ENCODE measurements at regions not wholly inside any gene's neighbourhood (a gene's known extent, or its start where the extent isn't known, plus 50 kb on each side); places are given as distances from the start of the nearest gene placed in this dataset.

GRCh38 chr13:54029226-54029625, 1000.6 kb downstream of the OLFM4 start:
- no peak overlapping the region for H3K14ac ChIP-seq (ENCODE audit: insufficient read length)
- ChIA-PET POLR2A (ENCODE audit: partially characterized antibody) (no interaction called here), CTCF (ENCODE audit: partially characterized antibody) (no interaction called here)
- 87% methylated on average over 1 of the region's 1 CpG; no CpG with 5 or more reads in 1 of the 2 experiments for WGBS, 2 experiments (ENCODE audit: extremely low coverage in 1 of 2, insufficient coverage in 1 of 2, insufficient read length in 1 of 2, insufficient replicate concordance in 2 of 2, low coverage in 1 of 2, low lambda C conversion rate in 2 of 2, missing lambda C conversion rate in 1 of 2)
- no peak for TF ChIP-seq HDAC6 (IDR thresholded peaks at IDR 0.05; ENCODE audit: low read depth, low read length)
- no peak for TF ChIP-seq POU5F1 (IDR thresholded peaks at IDR 0.05; ENCODE audit: low read depth, low read length)
- no peak for TF ChIP-seq EGR1 (IDR thresholded peaks at IDR 0.05; ENCODE audit: borderline replicate concordance, low read depth, low read length)
- no peak for TF ChIP-seq SP2 (IDR thresholded peaks at IDR 0.05; ENCODE audit: low read length)
- no peak for TF ChIP-seq TAF7 (optimal IDR thresholded peaks at IDR 0.05; ENCODE audit: borderline replicate concordance, low read depth, low read length)
- TF ChIP-seq CHD1 (IDR thresholded peaks at IDR 0.05; ENCODE audit: low read depth, low read length) = no peak
- peak; percentile 44; the same call in 1 of the 2 replicates for TF ChIP-seq JUND (IDR thresholded peaks at IDR 0.05; ENCODE audit: low read length)
- TF ChIP-seq NRF1 (IDR thresholded peaks at IDR 0.05; ENCODE audit: low read depth, low read length) = no peak
- H3K4me1 ChIP-seq (replicated peaks in 1 of 4; ENCODE audit: control insufficient read depth in 3 of 4, insufficient read depth in 4 of 4, low read length in 3 of 4) = peaks cover 0 to 4% (median 0%) of the 10 kb centered on the region in 4 experiments; a peak in 1 of 7 replicates
- H3K4me3 ChIP-seq (ENCODE audit: extremely low read depth in 1 of 4, insufficient read depth in 2 of 4, low read depth in 3 of 4, low read length in 4 of 4) = no peak overlapping the region
- no peak overlapping the region for H2BK12ac ChIP-seq (ENCODE audit: low read depth, low read length)
- H3K79me2 ChIP-seq (ENCODE audit: control insufficient read depth in 1 of 2, insufficient read depth in 2 of 2, low read length in 2 of 2) = no peaks in the 10 kb centered on the region
- H3K27ac ChIP-seq (ENCODE audit: low read depth, low read length) = no peak overlapping the region
- H2BK20ac ChIP-seq (ENCODE audit: low read length) = no peak overlapping the region
- H2BK5ac ChIP-seq (ENCODE audit: low read depth, low read length) = no peak overlapping the region
- H2BK15ac ChIP-seq (ENCODE audit: low read length) = no peak overlapping the region
- H4K8ac ChIP-seq (ENCODE audit: extremely low read depth, insufficient read depth, low read length) = no peak overlapping the region
- no peak overlapping the region for H2AK5ac ChIP-seq (ENCODE audit: low read depth, low read length)
- H2AFZ ChIP-seq (ENCODE audit: low read length) = peak overlapping the region; percentile 43
- no peak overlapping the region for H3K56ac ChIP-seq (replicated peaks; ENCODE audit: insufficient read length, low read depth, low read length)
- no peak for FAIRE-seq
- H3K9me3 ChIP-seq (ENCODE audit: insufficient read depth in 2 of 2, low read depth in 1 of 2, low read length in 1 of 2) = peaks cover 11 to 24% of the 10 kb centered on the region in 2 experiments
- no peaks in the 10 kb centered on the region for H3K23me2 ChIP-seq (ENCODE audit: low read depth, low read length)
- no peaks in the 10 kb centered on the region for H4K20me1 ChIP-seq (replicated peaks in 1 of 2; ENCODE audit: control insufficient read depth in 1 of 2, insufficient read depth in 2 of 2, low read length in 2 of 2)
- no peak overlapping the region for H3K18ac ChIP-seq (ENCODE audit: extremely low read depth, low read length)
- H3K36me3 ChIP-seq (ENCODE audit: control insufficient read depth in 2 of 4, insufficient read depth in 4 of 4, low read length in 3 of 4) = no peaks in the 10 kb centered on the region
- no peak overlapping the region for H4K91ac ChIP-seq (replicated peaks; ENCODE audit: insufficient read length, low read length)
- H3K23ac ChIP-seq (ENCODE audit: insufficient read length) = no peak overlapping the region
- H3K27me3 ChIP-seq (replicated peaks in 1 of 4; ENCODE audit: control insufficient read depth in 3 of 4, extremely low read depth in 1 of 4, insufficient read depth in 3 of 4, low read length in 3 of 4) = no peaks in the 10 kb centered on the region
- no peak overlapping the region for H4K5ac ChIP-seq (ENCODE audit: insufficient read length, low read depth, low read length)
- H3K79me1 ChIP-seq (ENCODE audit: low read depth, low read length) = no peaks in the 10 kb centered on the region
- no peak overlapping the region for H3K9ac ChIP-seq (replicated peaks in 1 of 4; ENCODE audit: extremely low read depth in 1 of 4, low read depth in 3 of 4, low read length in 3 of 4)
- DNase-seq (ENCODE audit: low read depth in 1 of 2, low spot score in 2 of 2) = peak in 1 of 2 experiments; percentile 13
- H2BK120ac ChIP-seq (replicated peaks; ENCODE audit: low read depth, low read length) = no peak overlapping the region
- H3K4me2 ChIP-seq (ENCODE audit: insufficient read depth in 1 of 2, low read depth in 2 of 2, low read length in 2 of 2) = no peak overlapping the region
- H3K4ac ChIP-seq (replicated peaks; ENCODE audit: insufficient read length, low read depth, low read length) = no peak overlapping the region

Measured in H1 (cell line).